ENCODE measurements at regions not wholly inside any gene's neighbourhood (a gene's known extent, or its start where the extent isn't known, plus 50 kb on each side); places are given as distances from the start of the nearest gene placed in this dataset.

- H3K27ac Mint-ChIP-seq, result no peak overlapping the region
- no peak for TF ChIP-seq CTCF (IDR thresholded peaks at IDR 0.05; ENCODE audit: unreplicated experiment)
- no peaks in the 10 kb centered on the region for H3K36me3 Mint-ChIP-seq (ENCODE audit: insufficient read depth)
- H3K4me3 Mint-ChIP-seq (ENCODE audit: low read depth), result no peak overlapping the region
- no peak for DNase-seq (ENCODE audit: low spot score, unreplicated experiment)
- no peaks in the 10 kb centered on the region for H3K9me3 Mint-ChIP-seq (ENCODE audit: low read depth)
- peaks cover 23% of the 10 kb centered on the region for H3K4me1 Mint-ChIP-seq (ENCODE audit: low read depth)
- H3K27me3 Mint-ChIP-seq, result no peaks in the 10 kb centered on the region
Observed at GRCh38 chr13:106748785-106749184, 180.8 kb upstream of the ARGLU1 start.

- no peak for TF ChIP-seq CTCF (IDR thresholded peaks at IDR 0.05; ENCODE audit: unreplicated experiment)
- no peaks in the 10 kb centered on the region for H3K27me3 Mint-ChIP-seq
- H3K36me3 Mint-ChIP-seq (ENCODE audit: insufficient read depth), result no peaks in the 10 kb centered on the region
- peaks cover 4% of the 10 kb centered on the region for H3K4me1 Mint-ChIP-seq (ENCODE audit: low read depth)
- no peak overlapping the region for H3K4me3 Mint-ChIP-seq (ENCODE audit: low read depth)
- no peak for DNase-seq (ENCODE audit: low spot score, unreplicated experiment)
- no peaks in the 10 kb centered on the region for H3K9me3 Mint-ChIP-seq (ENCODE audit: low read depth)
- no peak overlapping the region for H3K27ac Mint-ChIP-seq
Observed at GRCh38 chr13:106744516-106744915, 176.6 kb upstream of the ARGLU1 start.

- Mint-ChIP-seq H3K27me3 (peaks cover 10% of the 10 kb centered on the region), H3K27ac (no peak overlapping the region)
Observed at GRCh38 chr13:106738186-106738678, 170.3 kb upstream of the ARGLU1 start.

GRCh38 chr13:106736941-106737340, 169.0 kb upstream of the ARGLU1 start:
- Mint-ChIP-seq H3K27ac (no peak overlapping the region), H3K4me3 (ENCODE audit: low read depth) (peak overlapping the region; percentile 42)

More at GRCh38 chr13:106738186-106738678, 170.3 kb upstream of the ARGLU1 start:
- DNase-seq (ENCODE audit: low spot score, unreplicated experiment), result no peak
- Mint-ChIP-seq H3K4me3 (ENCODE audit: low read depth) (no peak overlapping the region), H3K9me3 (ENCODE audit: low read depth) (peaks cover 11% of the 10 kb centered on the region), H3K36me3 (ENCODE audit: insufficient read depth) (no peaks in the 10 kb centered on the region), H3K4me1 (ENCODE audit: low read depth) (peaks cover 9% of the 10 kb centered on the region)
- no peak for TF ChIP-seq CTCF (IDR thresholded peaks at IDR 0.05; ENCODE audit: unreplicated experiment)

GRCh38 chr13:106734198-106734597, 166.3 kb upstream of the ARGLU1 start:
- Mint-ChIP-seq H3K4me1 (ENCODE audit: low read depth) (peaks cover 8% of the 10 kb centered on the region), H3K36me3 (ENCODE audit: insufficient read depth) (no peaks in the 10 kb centered on the region), H3K27ac (no peak overlapping the region), H3K4me3 (ENCODE audit: low read depth) (no peak overlapping the region), H3K27me3 (peaks cover 10% of the 10 kb centered on the region), H3K9me3 (ENCODE audit: low read depth) (peaks cover 11% of the 10 kb centered on the region)
- no peak for TF ChIP-seq CTCF (IDR thresholded peaks at IDR 0.05; ENCODE audit: unreplicated experiment)
- DNase-seq (ENCODE audit: low spot score, unreplicated experiment), result no peak

More at GRCh38 chr13:106736941-106737340, 169.0 kb upstream of the ARGLU1 start:
- Mint-ChIP-seq H3K9me3 (ENCODE audit: low read depth) (peaks cover 11% of the 10 kb centered on the region), H3K27me3 (peaks cover 10% of the 10 kb centered on the region), H3K36me3 (ENCODE audit: insufficient read depth) (no peaks in the 10 kb centered on the region), H3K4me1 (ENCODE audit: low read depth) (peaks cover 12% of the 10 kb centered on the region)
- TF ChIP-seq CTCF (IDR thresholded peaks at IDR 0.05; ENCODE audit: unreplicated experiment), result no peak
- DNase-seq (ENCODE audit: low spot score, unreplicated experiment), result no peak

All from progenitor cell of endocrine pancreas (in vitro differentiated cells).